ENCODE measurements at regions not wholly inside any gene's neighbourhood (a gene's known extent, or its start where the extent isn't known, plus 50 kb on each side); places are given as distances from the start of the nearest gene placed in this dataset.
A peak's percentile ranks its signal among the peaks of the same experiment; 100 is the strongest.

DNA sequence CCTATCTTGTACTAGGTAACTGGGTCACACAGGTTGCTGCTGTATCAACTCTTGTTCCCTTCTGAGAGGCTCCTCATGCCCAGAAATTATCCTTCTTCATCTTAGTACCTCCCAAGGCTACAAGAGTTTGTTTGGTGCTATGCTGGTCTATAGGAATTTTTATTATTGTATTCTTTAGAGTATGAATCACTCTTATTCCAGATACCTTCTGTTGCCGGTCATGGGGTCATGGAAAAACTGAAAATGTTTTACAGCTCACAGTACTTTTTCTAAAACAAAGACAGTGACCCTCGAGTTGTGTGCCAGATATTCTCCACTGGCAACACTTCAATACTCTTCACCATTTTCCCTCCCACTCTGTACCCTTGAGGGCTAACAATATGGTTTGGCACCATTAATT, 1598.0 kb upstream of the TMEM132C start:
- H3K4me3 ChIP-seq (ENCODE audit: control insufficient read depth, low read depth, low read length) = no peak overlapping the region
- peak; percentile 71 for DNase-seq (ENCODE audit: low read depth)
- TF ChIP-seq, protein P1, sequence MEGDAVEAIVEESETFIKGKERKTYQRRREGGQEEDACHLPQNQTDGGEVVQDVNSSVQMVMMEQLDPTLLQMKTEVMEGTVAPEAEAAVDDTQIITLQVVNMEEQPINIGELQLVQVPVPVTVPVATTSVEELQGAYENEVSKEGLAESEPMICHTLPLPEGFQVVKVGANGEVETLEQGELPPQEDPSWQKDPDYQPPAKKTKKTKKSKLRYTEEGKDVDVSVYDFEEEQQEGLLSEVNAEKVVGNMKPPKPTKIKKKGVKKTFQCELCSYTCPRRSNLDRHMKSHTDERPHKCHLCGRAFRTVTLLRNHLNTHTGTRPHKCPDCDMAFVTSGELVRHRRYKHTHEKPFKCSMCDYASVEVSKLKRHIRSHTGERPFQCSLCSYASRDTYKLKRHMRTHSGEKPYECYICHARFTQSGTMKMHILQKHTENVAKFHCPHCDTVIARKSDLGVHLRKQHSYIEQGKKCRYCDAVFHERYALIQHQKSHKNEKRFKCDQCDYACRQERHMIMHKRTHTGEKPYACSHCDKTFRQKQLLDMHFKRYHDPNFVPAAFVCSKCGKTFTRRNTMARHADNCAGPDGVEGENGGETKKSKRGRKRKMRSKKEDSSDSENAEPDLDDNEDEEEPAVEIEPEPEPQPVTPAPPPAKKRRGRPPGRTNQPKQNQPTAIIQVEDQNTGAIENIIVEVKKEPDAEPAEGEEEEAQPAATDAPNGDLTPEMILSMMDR (IDR thresholded peaks at IDR 0.05; ENCODE audit: control insufficient read depth, insufficient read depth, low read depth, low read length, missing control alignments) = no peak

DNA sequence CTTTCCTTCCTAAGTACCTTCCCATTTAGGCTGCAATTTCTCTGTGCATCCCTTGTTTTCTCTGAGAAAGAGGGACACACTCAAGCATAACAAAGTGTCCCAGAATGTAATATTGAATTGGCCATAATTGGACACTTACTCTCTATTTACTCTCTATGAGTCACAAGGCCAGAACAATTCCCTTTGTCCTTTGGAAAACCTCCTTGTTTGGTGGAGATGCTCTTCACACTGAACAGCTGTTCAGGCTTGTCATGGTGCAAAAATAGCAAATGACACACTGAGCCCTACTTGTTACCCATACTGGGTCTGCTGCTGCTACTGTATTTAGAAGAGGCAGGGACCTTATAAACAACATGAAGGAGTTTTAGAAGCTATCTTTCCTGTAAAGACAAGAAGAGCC, 1590.5 kb upstream of the TMEM132C start:
- no peak overlapping the region for H3K4me3 ChIP-seq (ENCODE audit: control insufficient read depth, low read depth, low read length)
- DNase-seq (ENCODE audit: low read depth) = no peak
- TF ChIP-seq, protein P1 (IDR thresholded peaks at IDR 0.05; ENCODE audit: control insufficient read depth, insufficient read depth, low read depth, low read length, missing control alignments) = no peak

DNA sequence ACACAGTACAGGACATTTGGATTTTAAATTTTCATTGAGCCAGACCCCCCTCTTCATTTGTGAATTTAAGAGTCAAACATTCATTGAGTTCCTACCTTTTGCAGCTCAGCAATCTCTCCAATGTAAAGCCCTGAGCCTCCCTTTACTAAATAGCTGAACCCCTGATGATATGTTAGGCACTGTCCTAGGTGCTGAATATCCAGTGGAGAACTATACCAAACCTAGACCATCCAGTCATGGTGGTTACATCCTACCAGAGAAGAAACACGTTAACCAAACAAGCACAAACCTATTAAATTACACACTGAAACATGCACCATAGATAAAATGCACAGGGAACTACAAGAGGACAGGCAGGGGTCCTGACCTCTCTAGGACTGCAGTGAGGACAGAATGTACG, 1585.3 kb upstream of the TMEM132C start:
- DNase-seq (ENCODE audit: low read depth) = no peak
- no peak overlapping the region for H3K4me3 ChIP-seq (ENCODE audit: control insufficient read depth, low read depth, low read length)
- TF ChIP-seq, protein P1 (IDR thresholded peaks at IDR 0.05; ENCODE audit: control insufficient read depth, insufficient read depth, low read depth, low read length, missing control alignments) = no peak

DNA sequence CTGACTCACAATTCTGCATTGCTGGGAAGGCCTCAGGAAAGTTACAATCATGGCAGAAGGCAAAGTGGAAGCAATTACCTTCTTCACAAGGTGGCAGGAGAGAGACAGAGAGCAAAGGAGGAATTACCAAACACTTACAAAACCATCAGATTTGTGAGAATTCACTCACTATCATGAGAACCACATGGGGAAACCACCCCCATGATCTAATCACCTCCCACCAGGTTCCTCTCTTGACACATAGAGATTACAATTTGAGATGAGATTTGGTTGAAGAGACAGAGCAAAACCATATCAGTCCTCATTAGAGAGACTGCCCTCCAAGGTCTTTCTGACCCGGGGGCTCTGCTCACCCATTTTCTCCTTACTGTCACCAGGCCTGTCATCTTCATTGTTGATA, 1582.3 kb upstream of the TMEM132C start:
- no peak overlapping the region for H3K4me3 ChIP-seq (ENCODE audit: control insufficient read depth, low read depth, low read length)

DNA sequence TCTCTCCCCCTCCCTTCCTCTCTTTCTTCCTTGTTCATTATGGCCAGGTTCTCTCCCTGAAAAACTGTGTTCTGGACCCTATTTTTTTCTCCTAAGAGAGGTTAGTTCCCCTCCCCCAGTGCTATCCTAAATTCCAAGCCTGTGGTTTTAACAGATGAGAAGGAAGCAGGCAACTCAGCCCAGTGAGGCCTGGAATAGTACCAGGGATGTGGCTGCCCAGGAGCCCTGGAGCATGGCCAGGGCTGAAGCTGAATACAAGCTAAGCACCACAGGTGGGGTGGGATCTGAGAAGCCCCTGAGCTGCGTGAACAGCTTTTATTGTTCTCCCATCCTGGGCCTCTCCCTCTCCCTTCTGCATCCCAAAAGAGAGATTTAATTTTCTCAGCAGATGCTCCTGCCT, 1581.3 kb upstream of the TMEM132C start:
- DNase-seq (ENCODE audit: low read depth) = no peak
- TF ChIP-seq, protein P1 (IDR thresholded peaks at IDR 0.05; ENCODE audit: control insufficient read depth, insufficient read depth, low read depth, low read length, missing control alignments) = no peak
- no peak overlapping the region for H3K4me3 ChIP-seq (ENCODE audit: control insufficient read depth, low read depth, low read length)

More for the DNA sequence above, 1582.3 kb upstream of the TMEM132C start:
- no peak for DNase-seq (ENCODE audit: low read depth)
- TF ChIP-seq, protein P1 (IDR thresholded peaks at IDR 0.05; ENCODE audit: control insufficient read depth, insufficient read depth, low read depth, low read length, missing control alignments) = no peak

DNA sequence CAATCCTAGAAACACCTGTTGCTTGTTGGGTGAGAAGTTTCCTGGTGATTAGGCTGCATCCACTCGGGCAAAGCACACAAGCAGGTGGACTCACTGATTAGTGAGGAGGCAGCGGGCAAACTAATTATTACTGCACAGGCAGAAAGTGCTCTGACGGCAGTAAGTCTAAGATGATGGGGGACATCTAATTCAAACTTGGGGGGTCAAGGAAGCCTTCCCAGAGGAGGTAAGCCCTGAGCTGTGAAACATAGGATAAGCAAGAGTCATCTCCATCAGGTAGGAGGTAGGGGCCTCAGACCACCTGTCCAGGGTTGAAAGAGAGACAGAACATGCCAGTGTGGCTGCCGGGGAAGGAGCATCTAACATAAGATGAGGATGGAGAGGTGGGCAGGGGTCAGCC, 1578.4 kb upstream of the TMEM132C start:
- no peak for DNase-seq (ENCODE audit: low read depth)
- H3K4me3 ChIP-seq (ENCODE audit: control insufficient read depth, low read depth, low read length) = no peak overlapping the region
- TF ChIP-seq, protein P1 (IDR thresholded peaks at IDR 0.05; ENCODE audit: control insufficient read depth, insufficient read depth, low read depth, low read length, missing control alignments) = no peak

DNA sequence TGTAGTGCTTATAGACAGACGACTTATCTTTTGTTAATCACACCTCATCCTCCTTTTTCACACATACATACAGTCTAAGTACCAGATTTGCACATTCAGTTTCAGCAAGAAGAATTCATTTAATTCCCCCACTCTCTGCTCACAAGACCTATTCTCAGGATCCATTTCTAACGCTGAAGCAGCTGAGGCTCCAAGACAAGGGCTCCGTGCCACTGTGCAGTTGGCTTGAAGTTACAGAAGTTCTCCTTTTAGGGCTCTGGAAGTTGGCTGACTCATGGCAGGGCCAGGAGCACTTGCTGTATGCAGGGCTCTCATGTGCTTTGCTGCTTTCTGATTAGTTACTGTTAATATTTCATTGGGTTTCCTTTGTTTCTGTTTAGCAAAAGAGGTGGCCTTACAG, 1566.9 kb upstream of the TMEM132C start:
- TF ChIP-seq, protein P1 (IDR thresholded peaks at IDR 0.05; ENCODE audit: control insufficient read depth, insufficient read depth, low read depth, low read length, missing control alignments) = no peak
- no peak for DNase-seq (ENCODE audit: low read depth)
- no peak overlapping the region for H3K4me3 ChIP-seq (ENCODE audit: control insufficient read depth, low read depth, low read length)
